H1 (cell line): ENCODE measurements at regions not wholly inside any gene's neighbourhood (a gene's known extent, or its start where the extent isn't known, plus 50 kb on each side); places are given as distances from the start of the nearest gene placed in this dataset.

ENCODE experiments used
- CTCF ChIA-PET: fragments of 300-600 bp; sonication (Branson Sonifier 250); formaldehyde crosslinking; loops from one replicate; lab custom pipeline; 2021; ENCODE audit not compliant: partially characterized antibody; lab: Charles Lee
- POLR2A ChIA-PET: fragments of 300-600 bp; sonication (Branson Sonifier 250); formaldehyde crosslinking; loops from one replicate; lab custom pipeline; 2021; ENCODE audit warnings: inconsistent platforms; ENCODE audit not compliant: partially characterized antibody; lab: Charles Lee
- DNase-seq, 2 experiments: peaks; one replicate each; pipeline versions ENCODE4 v3.0.0 to v3.0.0-alpha.2; 2010 to 2022; ENCODE audit warnings: low spot score in 2 of 2, low read depth in 1 of 2, mixed read lengths in 1 of 2
- FAIRE-seq: peaks from 2 replicates; lab custom pipeline; 2011; peaks lifted over from hg19 to GRCh38; lab: Jason Lieb, UNC
- H2AFZ ChIP-seq: 2 replicates; pipeline ENCODE4 v1.8.1; 2012; ENCODE audit warnings: low read length, inconsistent platforms
- H2AK5ac ChIP-seq: 2 replicates; pipeline ENCODE4 v1.6.1; 2013; ENCODE audit warnings: low read depth, low read length
- H2BK120ac ChIP-seq: replicated peaks from 2 replicates; pipeline ENCODE3; 2013; ENCODE audit warnings: low read depth, low read length, inconsistent platforms
- H2BK12ac ChIP-seq: 2 replicates; pipeline ENCODE4 v1.6.1; 2013; ENCODE audit warnings: low read depth, low read length
- H2BK15ac ChIP-seq: 2 replicates; pipeline ENCODE4 v1.6.1; 2013; ENCODE audit warnings: low read length
- H2BK20ac ChIP-seq: 2 replicates; pipeline ENCODE4 v1.6.1; 2013; ENCODE audit warnings: low read length
- H2BK5ac ChIP-seq: 2 replicates; pipeline ENCODE4 v1.6.1; 2013; ENCODE audit warnings: low read depth, low read length
- H3K14ac ChIP-seq: 2 replicates; pipeline ENCODE4 v1.6.1; 2013; ENCODE audit warnings: inconsistent platforms; ENCODE audit not compliant: insufficient read length
- H3K18ac ChIP-seq: 2 replicates; pipeline ENCODE4 v1.6.1; 2013; ENCODE audit warnings: low read length; ENCODE audit errors: extremely low read depth
- H3K23ac ChIP-seq: 2 replicates; pipeline ENCODE4 v1.6.1; 2013; ENCODE audit warnings: inconsistent platforms; ENCODE audit not compliant: insufficient read length
- H3K23me2 ChIP-seq: 2 replicates; pipeline ENCODE4 v1.6.1; 2013; ENCODE audit warnings: low read depth, low read length
- H3K27ac ChIP-seq: 2 replicates; pipeline ENCODE4 v1.6.1; 2011; ENCODE audit warnings: low read depth, low read length, inconsistent platforms
- H3K27me3 ChIP-seq, 4 experiments: replicated peaks in 1 of 4; 1 replicate in 1 of 4; 2 replicates in 3 of 4; pipeline versions ENCODE4 v1.6.1 to v1.8.1; 2011 to 2013; ENCODE audit warnings: low read length in 3 of 4, mild to moderate bottlenecking in 3 of 4, inconsistent platforms in 2 of 4, mixed read lengths in 2 of 4, moderate library complexity in 1 of 4; ENCODE audit not compliant: control insufficient read depth in 3 of 4, insufficient read depth in 3 of 4; ENCODE audit errors: extremely low read depth in 1 of 4
- H3K36me3 ChIP-seq, 4 experiments: 2 replicates each; pipeline versions ENCODE4 v1.6.1 to v1.8.1; 2011 to 2013; ENCODE audit warnings: mild to moderate bottlenecking in 4 of 4, low read length in 3 of 4, moderate library complexity in 2 of 4, control low read depth in 1 of 4, inconsistent platforms in 1 of 4; ENCODE audit not compliant: insufficient read depth in 4 of 4, control insufficient read depth in 2 of 4
- H3K4ac ChIP-seq: replicated peaks from 2 replicates; pipeline ENCODE3; 2013; ENCODE audit warnings: low read length, low read depth, mixed read lengths, inconsistent platforms; ENCODE audit not compliant: insufficient read length
- H3K4me1 ChIP-seq, 4 experiments: replicated peaks in 1 of 4; 1 replicate in 1 of 4; 2 replicates in 3 of 4; pipeline versions ENCODE4 v1.6.1 to v1.8.1; 2011 to 2013; ENCODE audit warnings: low read length in 3 of 4, inconsistent platforms in 2 of 4, mixed read lengths in 1 of 4; ENCODE audit not compliant: insufficient read depth in 4 of 4, control insufficient read depth in 3 of 4
- H3K4me2 ChIP-seq, 2 experiments: 2 replicates each; pipeline versions ENCODE4 v1.6.1 to v1.8.1; 2011 to 2013; ENCODE audit warnings: low read depth in 2 of 2, low read length in 2 of 2, control low read depth in 1 of 2, inconsistent platforms in 1 of 2, mild to moderate bottlenecking in 1 of 2; ENCODE audit not compliant: insufficient read depth in 1 of 2
- H3K4me3 ChIP-seq, 4 experiments: fragments of 200-600, 300-600 bp in 1 of 4; sonication (generic), shearing (Covaris generic), sonication (Bioruptor Twin) in 1 of 4; 2 replicates each; pipeline versions ENCODE4 v1.5.1 to v1.8.1; 2011 to 2016; ENCODE audit warnings: low read length in 4 of 4, low read depth in 3 of 4, control low read depth in 2 of 4, inconsistent platforms in 2 of 4, mild to moderate bottlenecking in 2 of 4, mixed read lengths in 1 of 4, moderate library complexity in 1 of 4; ENCODE audit not compliant: insufficient read depth in 2 of 4; ENCODE audit errors: extremely low read depth in 1 of 4
- H3K56ac ChIP-seq: replicated peaks from 2 replicates; pipeline ENCODE3; 2013; ENCODE audit warnings: low read depth, mild to moderate bottlenecking, mixed read lengths, low read length, inconsistent platforms; ENCODE audit not compliant: insufficient read length
- H3K79me1 ChIP-seq: 2 replicates; pipeline ENCODE4 v1.6.1; 2013; ENCODE audit warnings: low read depth, low read length, control low read depth
- H3K79me2 ChIP-seq, 2 experiments: 2 replicates each; pipeline versions ENCODE4 v1.6.1 to v1.8.1; 2012 to 2013; ENCODE audit warnings: low read length in 2 of 2, mild to moderate bottlenecking in 2 of 2, inconsistent platforms in 1 of 2; ENCODE audit not compliant: insufficient read depth in 2 of 2, control insufficient read depth in 1 of 2
- H3K9ac ChIP-seq, 4 experiments: replicated peaks in 1 of 4; 1 replicate in 1 of 4; 2 replicates in 3 of 4; pipeline versions ENCODE4 v1.6.1 to v1.8.1; 2011 to 2013; ENCODE audit warnings: low read depth in 3 of 4, low read length in 3 of 4, control low read depth in 2 of 4, mild to moderate bottlenecking in 2 of 4, moderate library complexity in 2 of 4, inconsistent platforms in 1 of 4; ENCODE audit errors: extremely low read depth in 1 of 4
- H3K9me3 ChIP-seq, 2 experiments: 2 replicates each; pipeline versions ENCODE4 v1.6.1 to v1.8.1; 2012 to 2013; ENCODE audit warnings: mild to moderate bottlenecking in 2 of 2, moderate library complexity in 2 of 2, control low read depth in 1 of 2, inconsistent platforms in 1 of 2, low read depth in 1 of 2, low read length in 1 of 2, mixed read lengths in 1 of 2; ENCODE audit not compliant: insufficient read depth in 2 of 2
- H4K20me1 ChIP-seq, 2 experiments: replicated peaks in 1 of 2; 2 replicates each; pipeline versions ENCODE3 to v1.8.1; 2011 to 2013; ENCODE audit warnings: inconsistent platforms in 2 of 2, low read length in 2 of 2, mild to moderate bottlenecking in 1 of 2; ENCODE audit not compliant: insufficient read depth in 2 of 2, control insufficient read depth in 1 of 2
- H4K5ac ChIP-seq: 2 replicates; pipeline ENCODE4 v1.6.1; 2013; ENCODE audit warnings: low read length, low read depth, mixed read lengths, inconsistent platforms; ENCODE audit not compliant: insufficient read length
- H4K8ac ChIP-seq: 2 replicates; pipeline ENCODE4 v1.8.0; 2013; ENCODE audit warnings: mild to moderate bottlenecking, moderate library complexity, low read length, inconsistent platforms; ENCODE audit not compliant: insufficient read depth; ENCODE audit errors: extremely low read depth
- H4K91ac ChIP-seq: replicated peaks from 2 replicates; pipeline ENCODE3; 2013; ENCODE audit warnings: low read length, mixed read lengths, inconsistent platforms; ENCODE audit not compliant: insufficient read length
- ATF2 ChIP-seq: IDR thresholded peaks from 2 replicates; pipeline ENCODE4 v1.6.1; 2012; ENCODE audit warnings: low read length, inconsistent platforms
- CEBPB ChIP-seq: IDR thresholded peaks from 2 replicates; pipeline ENCODE4 v1.6.1; 2012; ENCODE audit warnings: low read depth, low read length
- HDAC6 ChIP-seq: IDR thresholded peaks from one replicate; pipeline ENCODE4 v1.7.1; 2012; ENCODE audit warnings: low read depth, mild to moderate bottlenecking, inconsistent platforms, low read length, moderate library complexity
- JUN ChIP-seq: IDR thresholded peaks from 2 replicates; pipeline ENCODE4 v1.6.1; 2011; ENCODE audit warnings: low read depth, mild to moderate bottlenecking, improper control_type of control experiment, low read length
- KDM1A ChIP-seq: fragments of 200-600, 300-600 bp; sonication (generic); IDR thresholded peaks from 2 replicates; pipeline ENCODE4 v1.7.1; 2016; ENCODE audit warnings: mild to moderate bottlenecking, low read length, borderline replicate concordance
- KDM4A ChIP-seq: IDR thresholded peaks from one replicate; pipeline ENCODE4 v1.7.1; 2012; ENCODE audit warnings: low read depth, mild to moderate bottlenecking, moderate library complexity, low read length, inconsistent platforms; ENCODE audit not compliant: severe bottlenecking
- RAD21 ChIP-seq, 2 experiments: IDR thresholded peaks in 1 of 2; conservative IDR thresholded peaks in 1 of 2; 2 replicates each; pipeline ENCODE4 v1.6.1; 2011; ENCODE audit warnings: low read depth in 2 of 2, low read length in 2 of 2, improper control_type of control experiment in 1 of 2, inconsistent platforms in 1 of 2, mild to moderate bottlenecking in 1 of 2, moderate library complexity in 1 of 2
- RXRA ChIP-seq: IDR thresholded peaks from 2 replicates; pipeline ENCODE4 v1.6.1; 2011; ENCODE audit warnings: low read depth, mild to moderate bottlenecking, low read length, moderate library complexity; ENCODE audit not compliant: insufficient read depth
- SIRT6 ChIP-seq: IDR thresholded peaks from one replicate; pipeline ENCODE4 v1.7.1; 2012; ENCODE audit warnings: low read length, inconsistent platforms
- SP2 ChIP-seq: IDR thresholded peaks from 2 replicates; pipeline ENCODE4 v1.6.1; 2012; ENCODE audit warnings: mild to moderate bottlenecking, low read length, inconsistent platforms
- TCF12 ChIP-seq: IDR thresholded peaks from 2 replicates; pipeline ENCODE4 v1.6.1; 2011; ENCODE audit warnings: low read depth, mild to moderate bottlenecking, low read length
- WGBS, 2 experiments: shearing (Covaris generic) in 1 of 2; methylation state at CpG; one replicate each; pipeline versions ENCODE4 v1.1.6 to v1.1.7; 2013 to 2015; ENCODE audit warnings: low lambda C conversion rate in 2 of 2, mixed read lengths in 2 of 2, inconsistent platforms in 1 of 2, low coverage in 1 of 2, missing lambda C conversion rate in 1 of 2; ENCODE audit not compliant: insufficient replicate concordance in 2 of 2, insufficient coverage in 1 of 2, insufficient read length in 1 of 2; ENCODE audit errors: extremely low coverage in 1 of 2, missing lambda C conversion rate in 1 of 2; 5-methylcytosine and 5-hydroxymethylcytosine counted together

GRCh38 chr5:4570047-4570995 lies 569.8 kb upstream of the ADAMTS16 start:
- Histone ChIP-seq H3K4me3 (no peak overlapping the region), H3K4ac (no peak overlapping the region), H3K14ac (no peak overlapping the region), H4K5ac (no peak overlapping the region), H4K91ac (no peak overlapping the region), H2BK120ac (no peak overlapping the region), H2AFZ (no peak overlapping the region), H2BK15ac (no peak overlapping the region), H2BK20ac (no peak overlapping the region), H4K8ac (no peak overlapping the region), H3K23ac (no peak overlapping the region), H2AK5ac (no peak overlapping the region), H3K79me2 (no peaks in the 10 kb centered on the region), H3K23me2 (no peaks in the 10 kb centered on the region), H3K36me3 (no peaks in the 10 kb centered on the region), H3K56ac (no peak overlapping the region), H2BK5ac (no peak overlapping the region), H3K79me1 (no peaks in the 10 kb centered on the region), H2BK12ac (0 out of 2 replicates have a peak overlapping the region, but pooled peaks have one; percentile 31), H3K27ac (no peak overlapping the region), H3K18ac (no peak overlapping the region), H3K4me2 (no peak overlapping the region), H3K4me1 (peaks cover 0 to 7% (median 2%) of the 10 kb centered on the region in 4 experiments; a peak in 5 of 7 replicates), H3K27me3 (no peaks in the 10 kb centered on the region), H3K9me3 (no peaks in the 10 kb centered on the region; a peak in 1 of 4 replicates), H3K9ac (no peak overlapping the region), H4K20me1 (no peaks in the 10 kb centered on the region)
- CTCF ChIA-PET: no interaction called here
- 72% methylated on average over 5 of the region's 5 CpGs; no CpG with 5 or more reads in 1 of the 2 experiments for WGBS, 2 experiments
- no peak for FAIRE-seq
- no peak for DNase-seq
- POLR2A ChIA-PET: interaction anchor here (0.8 kb wide), 1 partner anchor 1465 kb away, joined by 3 read pairs; no protein-coding TSS in a partner anchor
- TF ChIP-seq KDM4A (no peak), HDAC6 (no peak), ATF2 (no peak), TCF12 (no peak), RAD21 (IDR thresholded peaks at IDR 0.05 in 1 of 2, conservative IDR thresholded peaks at IDR 0.05 in 1 of 2; ENCODE audit: low read depth in 2 of 2, low read length in 2 of 2) (no peak), KDM1A (no peak), JUN (no peak), SP2 (no peak), SIRT6 (no peak), RXRA (no peak), CEBPB (no peak)
